Fibroblast of skin of right biceps (primary cell): ENCODE measurements at regions not wholly inside any gene's neighbourhood (a gene's known extent, or its start where the extent isn't known, plus 50 kb on each side); places are given as distances from the start of the nearest gene placed in this dataset.
A peak's percentile ranks its signal among the peaks of the same experiment; 100 is the strongest.

ENCODE experiments used
- DNase-seq: peaks from one replicate; pipeline ENCODE4 v3.0.0-alpha.2; 2013

- DNase-seq: no peak
Measured at GRCh38 chr4:138851391-138852335, 163.9 kb upstream of the NOCT start.

- DNase-seq: no peak
Measured at GRCh38 chr4:138845664-138846063, 169.9 kb upstream of the NOCT start.

- no peak for DNase-seq
Measured at GRCh38 chr4:138845054-138845453, 170.5 kb upstream of the NOCT start.

GRCh38 chr4:138843616-138844015 is 172.0 kb upstream of the NOCT start:
- no peak for DNase-seq

GRCh38 chr4:138841343-138841742 is 174.2 kb upstream of the NOCT start:
- no peak for DNase-seq

GRCh38 chr4:138838251-138838650 is 177.3 kb upstream of the NOCT start:
- no peak for DNase-seq

GRCh38 chr4:138835832-138836533 is 179.6 kb upstream of the NOCT start:
- peak; percentile 8 for DNase-seq

GRCh38 chr4:138833974-138834373 is 181.6 kb upstream of the NOCT start:
- DNase-seq: no peak

GRCh38 chr4:138832563-138832962 is 183.0 kb upstream of the NOCT start:
- DNase-seq: no peak

- no peak for DNase-seq
Measured at GRCh38 chr4:138831948-138832347, 183.6 kb upstream of the NOCT start.

- DNase-seq: no peak
Measured at GRCh38 chr4:138828926-138829325, 186.7 kb upstream of the NOCT start.

- DNase-seq: no peak
Measured at GRCh38 chr4:138826754-138827153, 188.8 kb upstream of the NOCT start.

- no peak for DNase-seq
Measured at GRCh38 chr4:138826322-138826721, 189.3 kb upstream of the NOCT start.

GRCh38 chr4:138821331-138821730 is 194.2 kb upstream of the NOCT start:
- DNase-seq: no peak

GRCh38 chr4:138816875-138817274 is 198.7 kb upstream of the NOCT start:
- DNase-seq: no peak

GRCh38 chr4:138815811-138816210 is 199.8 kb upstream of the NOCT start:
- DNase-seq: no peak

- DNase-seq: no peak
Measured at GRCh38 chr4:138805736-138806135, 209.8 kb upstream of the NOCT start.

- DNase-seq: peak; percentile 12
Measured at GRCh38 chr4:138804711-138805110, 210.9 kb upstream of the NOCT start.

- DNase-seq: no peak
Measured at GRCh38 chr4:138803051-138803450, 212.5 kb upstream of the NOCT start.

GRCh38 chr4:138802499-138802898 is 213.1 kb upstream of the NOCT start:
- peak; percentile 8 for DNase-seq

- DNase-seq: no peak
Measured at GRCh38 chr4:138800421-138800820, 215.2 kb upstream of the NOCT start.

- no peak for DNase-seq
Measured at GRCh38 chr4:138798404-138798803, 217.2 kb upstream of the NOCT start.

GRCh38 chr4:138797646-138798045 is 217.9 kb upstream of the NOCT start:
- no peak for DNase-seq

- no peak for DNase-seq
Measured at GRCh38 chr4:138796761-138797160, 218.8 kb upstream of the NOCT start.
